ENCODE measurements at regions not wholly inside any gene's neighbourhood (a gene's known extent, or its start where the extent isn't known, plus 50 kb on each side); places are given as distances from the start of the nearest gene placed in this dataset.

GRCh38 chr1:229029879-229030235 is 241.1 kb upstream of the RAB4A start:
- TF ChIP-seq CTCF (conservative IDR thresholded peaks at IDR 0.05), result no peak
- TF ChIP-seq ZFX (IDR thresholded peaks at IDR 0.05), result no peak

Data from C4-2B (cell line).